ENCODE measurements at regions not wholly inside any gene's neighbourhood (a gene's known extent, or its start where the extent isn't known, plus 50 kb on each side); places are given as distances from the start of the nearest gene placed in this dataset.

- 0% methylated on average over 3 of the region's 5 CpGs for WGBS (ENCODE audit: insufficient coverage)
- intact Hi-C loops (cut with micrococcal nuclease) = no loop called here
- H3K9me3 Mint-ChIP-seq = peaks cover 0 to 2% (median 0%) of the 10 kb centered on the region in 7 donors
- DNase-seq = no peak
- Histone ChIP-seq H3K4me3 (replicated peaks in 1 of 3; ENCODE audit: low read depth in 2 of 3, low read length in 3 of 3) (peak overlapping the region in 2 of 3 experiments; percentile 41 to 57), H3K27me3 (ENCODE audit: control insufficient read depth in 2 of 2, insufficient read depth in 2 of 2, low read length in 2 of 2) (no peaks in the 10 kb centered on the region), H3K9ac (ENCODE audit: insufficient read depth, low read length, poor library complexity, severe bottlenecking) (no peak overlapping the region), H3K4me2 (replicated peaks; ENCODE audit: extremely low read depth, low read length, poor library complexity, severe bottlenecking) (peak overlapping the region; percentile 67), H2AFZ (ENCODE audit: insufficient read depth, low read depth, low read length, poor library complexity, severe bottlenecking) (peak overlapping the region; percentile 51), H3K9me3 (replicated peaks in 1 of 2; ENCODE audit: control insufficient read depth in 1 of 2, insufficient read depth in 1 of 2, low read length in 2 of 2) (no peaks in the 10 kb centered on the region), H4K20me1 (ENCODE audit: insufficient read depth, low read length) (no peaks in the 10 kb centered on the region), H3K79me2 (ENCODE audit: insufficient read depth, low read length) (no peaks in the 10 kb centered on the region), H3K4me1 (ENCODE audit: control insufficient read depth in 1 of 2, insufficient read depth in 2 of 2, low read length in 2 of 2) (peaks cover 5% of the 10 kb centered on the region in 2 donors), H3K27ac (ENCODE audit: low read depth in 1 of 2, low read length in 2 of 2) (no peak overlapping the region), H3K36me3 (replicated peaks in 1 of 2; ENCODE audit: control insufficient read depth in 1 of 2, insufficient read depth in 2 of 2, low read length in 2 of 2) (no peaks in the 10 kb centered on the region)
- H3K36me3 Mint-ChIP-seq = no peaks in the 10 kb centered on the region
- peak overlapping the region; percentile 60 to 84 for H3K4me3 Mint-ChIP-seq
- no peak for TF ChIP-seq CTCF (IDR thresholded peaks at IDR 0.05)
- H3K4me1 Mint-ChIP-seq = peaks cover 19% of the 10 kb centered on the region
- H3K27me3 Mint-ChIP-seq (ENCODE audit: low read depth in 3 of 3) = peaks cover 0 to 7% (median 0%) of the 10 kb centered on the region in 3 donors
- H3K27ac Mint-ChIP-seq = no peak overlapping the region
Observed at GRCh38 chr18:56294484-56295183, 343.8 kb downstream of the TXNL1 start.

- no peak for TF ChIP-seq CTCF (IDR thresholded peaks at IDR 0.05)
- no peak overlapping the region for H2AFZ ChIP-seq (ENCODE audit: insufficient read depth, low read depth, low read length, poor library complexity, severe bottlenecking)
- intact Hi-C loops (cut with micrococcal nuclease) = no loop called here
- H4K20me1 ChIP-seq (ENCODE audit: insufficient read depth, low read length) = no peaks in the 10 kb centered on the region
- no peaks in the 10 kb centered on the region for H3K79me2 ChIP-seq (ENCODE audit: insufficient read depth, low read length)
- H3K4me3 Mint-ChIP-seq = no peak overlapping the region
- H3K4me1 Mint-ChIP-seq = peaks cover 21% of the 10 kb centered on the region
- no peak overlapping the region for H3K4me3 ChIP-seq (replicated peaks in 1 of 3; ENCODE audit: low read depth in 2 of 3, low read length in 3 of 3)
- no peaks in the 10 kb centered on the region for H3K36me3 Mint-ChIP-seq
- H3K27me3 Mint-ChIP-seq (ENCODE audit: low read depth in 3 of 3) = peaks cover 0 to 7% (median 0%) of the 10 kb centered on the region in 3 donors
- H3K4me2 ChIP-seq (replicated peaks; ENCODE audit: extremely low read depth, low read length, poor library complexity, severe bottlenecking) = no peak overlapping the region
- H3K27ac Mint-ChIP-seq = no peak overlapping the region
- no peaks in the 10 kb centered on the region for H3K27me3 ChIP-seq (ENCODE audit: control insufficient read depth in 2 of 2, insufficient read depth in 2 of 2, low read length in 2 of 2)
- no peaks in the 10 kb centered on the region for H3K9me3 ChIP-seq (replicated peaks in 1 of 2; ENCODE audit: control insufficient read depth in 1 of 2, insufficient read depth in 1 of 2, low read length in 2 of 2)
- no peak overlapping the region for H3K9ac ChIP-seq (ENCODE audit: insufficient read depth, low read length, poor library complexity, severe bottlenecking)
- DNase-seq = no peak
- H3K27ac ChIP-seq (ENCODE audit: low read depth in 1 of 2, low read length in 2 of 2) = no peak overlapping the region
- H3K36me3 ChIP-seq (replicated peaks in 1 of 2; ENCODE audit: control insufficient read depth in 1 of 2, insufficient read depth in 2 of 2, low read length in 2 of 2) = no peaks in the 10 kb centered on the region
- peaks cover 5% of the 10 kb centered on the region in 2 donors for H3K4me1 ChIP-seq (ENCODE audit: control insufficient read depth in 1 of 2, insufficient read depth in 2 of 2, low read length in 2 of 2)
- WGBS (ENCODE audit: insufficient coverage) = 71% methylated on average over 2 of the region's 4 CpGs
- H3K9me3 Mint-ChIP-seq = peaks cover 0 to 2% (median 0%) of the 10 kb centered on the region in 7 donors
Observed at GRCh38 chr18:56291294-56291693, 347.1 kb downstream of the TXNL1 start.
